ENCODE measurements at regions not wholly inside any gene's neighbourhood (a gene's known extent, or its start where the extent isn't known, plus 50 kb on each side); places are given as distances from the start of the nearest gene placed in this dataset.

DNA sequence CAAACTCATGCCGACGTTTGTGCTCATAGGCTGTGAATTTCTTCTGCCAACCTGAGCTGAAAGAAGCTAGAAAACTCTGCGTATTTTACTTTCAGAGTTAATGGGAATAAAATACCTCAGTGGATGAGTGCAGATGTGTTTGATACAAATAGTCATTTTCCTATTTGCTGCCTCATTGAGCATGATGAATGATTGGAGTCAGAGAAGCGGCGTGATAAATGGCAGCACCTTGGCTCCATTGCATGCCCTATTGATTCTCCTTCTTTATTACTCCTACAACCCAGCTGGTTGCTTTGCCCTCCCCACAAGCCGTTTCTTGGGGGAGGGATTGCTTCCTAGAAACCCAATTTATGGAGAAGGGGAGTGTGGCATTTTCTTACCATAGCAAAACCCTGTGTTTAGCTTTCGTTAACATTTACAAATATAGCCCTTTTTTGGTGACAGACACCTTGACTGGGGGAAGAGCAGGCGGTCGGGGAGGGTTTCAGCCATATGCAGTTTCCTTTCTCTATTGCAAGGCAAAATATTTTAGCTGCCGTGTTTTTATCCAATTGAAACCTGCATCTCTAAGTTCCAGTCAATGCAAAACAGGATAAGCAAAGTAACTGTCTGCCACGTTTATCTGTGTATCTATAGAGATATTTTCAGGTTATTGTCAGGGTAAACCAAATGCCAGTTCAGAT, 93.1 kb upstream of the TBCA start:
- intact Hi-C loops (cut with DNase I): no loop called here
- no peaks in the 10 kb centered on the region for H3K36me3 ChIP-seq (ENCODE audit: control insufficient read depth in 2 of 3, insufficient read depth in 3 of 3, low read length in 3 of 3)
- FAIRE-seq (no peak), DNase-seq (peak in 3 of 5 donors; percentile 18 to 66 (median 65))
- H3K4me3 ChIP-seq (ENCODE audit: low read length in 3 of 3): no peak overlapping the region
- H3K9me3 ChIP-seq (ENCODE audit: control insufficient read depth in 2 of 3, insufficient read depth in 1 of 3, low read length in 3 of 3): no peaks in the 10 kb centered on the region
- H3K4me1 ChIP-seq (ENCODE audit: control insufficient read depth in 2 of 3, insufficient read depth in 2 of 3, low read depth in 1 of 3, low read length in 3 of 3): no peaks in the 10 kb centered on the region
- H3K27ac ChIP-seq (ENCODE audit: low read depth in 2 of 2, low read length in 2 of 2): no peak overlapping the region
- TF ChIP-seq, protein P1, sequence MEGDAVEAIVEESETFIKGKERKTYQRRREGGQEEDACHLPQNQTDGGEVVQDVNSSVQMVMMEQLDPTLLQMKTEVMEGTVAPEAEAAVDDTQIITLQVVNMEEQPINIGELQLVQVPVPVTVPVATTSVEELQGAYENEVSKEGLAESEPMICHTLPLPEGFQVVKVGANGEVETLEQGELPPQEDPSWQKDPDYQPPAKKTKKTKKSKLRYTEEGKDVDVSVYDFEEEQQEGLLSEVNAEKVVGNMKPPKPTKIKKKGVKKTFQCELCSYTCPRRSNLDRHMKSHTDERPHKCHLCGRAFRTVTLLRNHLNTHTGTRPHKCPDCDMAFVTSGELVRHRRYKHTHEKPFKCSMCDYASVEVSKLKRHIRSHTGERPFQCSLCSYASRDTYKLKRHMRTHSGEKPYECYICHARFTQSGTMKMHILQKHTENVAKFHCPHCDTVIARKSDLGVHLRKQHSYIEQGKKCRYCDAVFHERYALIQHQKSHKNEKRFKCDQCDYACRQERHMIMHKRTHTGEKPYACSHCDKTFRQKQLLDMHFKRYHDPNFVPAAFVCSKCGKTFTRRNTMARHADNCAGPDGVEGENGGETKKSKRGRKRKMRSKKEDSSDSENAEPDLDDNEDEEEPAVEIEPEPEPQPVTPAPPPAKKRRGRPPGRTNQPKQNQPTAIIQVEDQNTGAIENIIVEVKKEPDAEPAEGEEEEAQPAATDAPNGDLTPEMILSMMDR (IDR thresholded peaks at IDR 0.05; ENCODE audit: borderline replicate concordance, extremely low read depth, insufficient read depth): no peak
- no peaks in the 10 kb centered on the region for H3K27me3 ChIP-seq (ENCODE audit: control insufficient read depth, insufficient read depth, low read length)
- no peak overlapping the region for H3K9ac ChIP-seq (ENCODE audit: low read length in 3 of 3)

DNA sequence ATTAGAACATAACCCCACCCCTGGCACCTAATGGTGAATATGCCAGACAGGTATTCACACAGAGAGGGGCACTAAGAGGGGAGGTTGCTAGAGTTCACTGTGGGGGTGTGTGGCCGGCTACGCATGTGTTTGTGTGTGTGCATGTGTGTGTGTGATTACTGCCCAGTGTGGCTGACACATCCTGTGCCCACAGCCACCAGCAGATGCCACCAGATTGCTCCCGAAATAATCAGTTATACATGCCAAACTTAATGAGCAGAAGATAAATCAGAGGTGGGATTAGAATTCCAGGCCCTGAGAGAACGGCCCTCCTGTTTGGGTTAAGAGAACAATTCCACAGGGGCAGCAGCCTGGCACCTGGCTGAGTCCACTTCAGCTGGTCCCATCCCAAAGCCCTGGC, 91.8 kb upstream of the TBCA start:
- intact Hi-C loops (cut with DNase I): no loop called here

DNA sequence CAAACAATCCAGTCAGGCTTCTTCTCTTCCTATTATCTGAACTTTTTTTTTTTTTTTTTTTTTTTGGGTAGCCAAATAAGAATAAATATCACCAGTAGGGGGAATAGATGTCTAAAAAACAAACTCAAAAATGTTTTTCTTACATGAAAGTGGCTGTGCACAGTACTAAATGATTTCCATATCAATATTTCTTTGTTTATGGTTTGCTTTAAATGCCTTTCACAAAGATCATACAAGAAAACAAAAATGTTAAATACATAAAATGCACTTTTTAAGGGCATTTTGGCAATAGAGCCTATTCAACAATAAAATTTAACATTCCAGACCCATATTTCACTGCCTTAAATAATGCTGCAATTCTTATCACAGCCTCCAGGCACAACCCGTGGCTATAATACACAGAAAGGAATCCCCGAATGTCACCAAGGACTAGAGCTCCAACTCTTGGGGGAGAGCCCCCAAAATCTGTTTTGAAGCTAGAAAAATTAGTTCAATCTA, 91.1 kb upstream of the TBCA start:
- no peaks in the 10 kb centered on the region for H3K4me1 ChIP-seq (ENCODE audit: control insufficient read depth in 2 of 3, insufficient read depth in 2 of 3, low read depth in 1 of 3, low read length in 3 of 3)
- no peak overlapping the region for H3K9ac ChIP-seq (ENCODE audit: low read length in 3 of 3)
- intact Hi-C loops (cut with DNase I): no loop called here
- TF ChIP-seq, protein P1 (IDR thresholded peaks at IDR 0.05; ENCODE audit: borderline replicate concordance, extremely low read depth, insufficient read depth): no peak
- FAIRE-seq: no peak
- H3K9me3 ChIP-seq (ENCODE audit: control insufficient read depth in 2 of 3, insufficient read depth in 1 of 3, low read length in 3 of 3): no peaks in the 10 kb centered on the region
- DNase-seq: peak in 1 of 5 donors; percentile 29
- H3K27me3 ChIP-seq (ENCODE audit: control insufficient read depth, insufficient read depth, low read length): no peaks in the 10 kb centered on the region
- no peaks in the 10 kb centered on the region for H3K36me3 ChIP-seq (ENCODE audit: control insufficient read depth in 2 of 3, insufficient read depth in 3 of 3, low read length in 3 of 3)
- no peak overlapping the region for H3K27ac ChIP-seq (ENCODE audit: low read depth in 2 of 2, low read length in 2 of 2)
- H3K4me3 ChIP-seq (ENCODE audit: low read length in 3 of 3): no peak overlapping the region

More for the DNA sequence above, 91.8 kb upstream of the TBCA start:
- no peaks in the 10 kb centered on the region for H3K36me3 ChIP-seq (ENCODE audit: control insufficient read depth in 2 of 3, insufficient read depth in 3 of 3, low read length in 3 of 3)
- H3K9me3 ChIP-seq (ENCODE audit: control insufficient read depth in 2 of 3, insufficient read depth in 1 of 3, low read length in 3 of 3): no peaks in the 10 kb centered on the region
- TF ChIP-seq, protein P1 (IDR thresholded peaks at IDR 0.05; ENCODE audit: borderline replicate concordance, extremely low read depth, insufficient read depth): no peak
- H3K9ac ChIP-seq (ENCODE audit: low read length in 3 of 3): no peak overlapping the region
- no peaks in the 10 kb centered on the region for H3K4me1 ChIP-seq (ENCODE audit: control insufficient read depth in 2 of 3, insufficient read depth in 2 of 3, low read depth in 1 of 3, low read length in 3 of 3)
- no peaks in the 10 kb centered on the region for H3K27me3 ChIP-seq (ENCODE audit: control insufficient read depth, insufficient read depth, low read length)
- DNase-seq (peak in 1 of 5 donors; percentile 30), FAIRE-seq (no peak)
- no peak overlapping the region for H3K4me3 ChIP-seq (ENCODE audit: low read length in 3 of 3)
- H3K27ac ChIP-seq (ENCODE audit: low read depth in 2 of 2, low read length in 2 of 2): no peak overlapping the region

All from kidney (tissue), 13 donors.